GM10248 (cell line): ENCODE measurements at regions not wholly inside any gene's neighbourhood (a gene's known extent, or its start where the extent isn't known, plus 50 kb on each side); places are given as distances from the start of the nearest gene placed in this dataset.

Source experiments
- CTCF ChIA-PET: fragments of 300-600 bp; sonication (Branson Sonifier 250); formaldehyde crosslinking; extraction: SDS; loops from one replicate; lab custom pipeline; 2021; ENCODE audit warnings: antibody characterized with exemption; lab: Yijun Ruan, JAX
- POLR2A ChIA-PET: fragments of 350-650 bp; sonication (Branson Sonifier 250); formaldehyde crosslinking; extraction: SDS; loops from one replicate; lab custom pipeline; 2020; ENCODE audit warnings: antibody characterized with exemption; lab: Yijun Ruan, JAX
- DNase-seq: peaks from one replicate; pipeline ENCODE4 v3.0.0; 2012; ENCODE audit errors: extremely low spot score
- TF ChIP-seq, protein P1 (sequence below): IDR thresholded peaks from 2 replicates; pipeline ENCODE4 v1.5.1; 2012; ENCODE audit warnings: mild to moderate bottlenecking, low read depth; ENCODE audit errors: extremely low read depth, missing control alignments, control extremely low read depth

DNA sequence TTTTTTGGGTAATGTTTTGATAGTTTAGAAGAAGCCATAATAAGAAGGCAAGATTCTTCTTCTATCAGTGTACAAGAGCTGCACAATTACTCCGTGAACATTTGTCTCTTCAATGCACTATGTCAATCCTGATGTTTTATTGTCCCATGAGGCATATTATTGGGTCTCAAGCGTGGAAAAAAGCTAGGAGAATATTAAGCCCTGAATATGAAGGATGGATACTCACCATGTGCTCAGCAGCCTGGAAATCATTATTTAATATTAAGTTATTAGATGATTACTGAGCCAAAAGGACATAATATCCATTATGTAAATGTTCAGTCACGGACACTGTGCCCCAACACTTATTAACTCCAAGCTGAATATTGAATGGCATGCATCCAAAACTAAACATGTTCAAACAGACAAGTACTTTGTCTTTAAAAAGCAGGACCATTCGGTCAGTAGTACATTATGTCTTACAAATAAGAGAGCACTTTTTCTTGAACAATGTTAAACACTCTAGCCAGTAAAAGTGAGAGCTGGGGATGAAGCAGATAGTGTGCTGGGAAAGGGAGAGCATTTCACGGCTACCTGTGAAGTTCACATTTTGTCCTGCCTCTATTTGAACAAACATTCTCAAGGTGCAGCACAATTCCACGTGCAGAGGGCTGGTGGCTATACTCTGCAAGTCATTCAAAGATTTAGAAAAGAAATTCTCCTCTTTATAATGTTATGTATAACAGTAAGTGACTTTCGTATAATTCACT lies 70.6 kb upstream of the CNR1 start:
- ChIA-PET CTCF (interaction anchor here (1.0 to 2.3 kb wide), 6 partner anchors 10 to 405 kb away, joined by 3 to 33 read pairs (median 6); no protein-coding TSS in a partner anchor), POLR2A (no interaction called here)
- DNase-seq: no peak
- TF ChIP-seq, protein P1, sequence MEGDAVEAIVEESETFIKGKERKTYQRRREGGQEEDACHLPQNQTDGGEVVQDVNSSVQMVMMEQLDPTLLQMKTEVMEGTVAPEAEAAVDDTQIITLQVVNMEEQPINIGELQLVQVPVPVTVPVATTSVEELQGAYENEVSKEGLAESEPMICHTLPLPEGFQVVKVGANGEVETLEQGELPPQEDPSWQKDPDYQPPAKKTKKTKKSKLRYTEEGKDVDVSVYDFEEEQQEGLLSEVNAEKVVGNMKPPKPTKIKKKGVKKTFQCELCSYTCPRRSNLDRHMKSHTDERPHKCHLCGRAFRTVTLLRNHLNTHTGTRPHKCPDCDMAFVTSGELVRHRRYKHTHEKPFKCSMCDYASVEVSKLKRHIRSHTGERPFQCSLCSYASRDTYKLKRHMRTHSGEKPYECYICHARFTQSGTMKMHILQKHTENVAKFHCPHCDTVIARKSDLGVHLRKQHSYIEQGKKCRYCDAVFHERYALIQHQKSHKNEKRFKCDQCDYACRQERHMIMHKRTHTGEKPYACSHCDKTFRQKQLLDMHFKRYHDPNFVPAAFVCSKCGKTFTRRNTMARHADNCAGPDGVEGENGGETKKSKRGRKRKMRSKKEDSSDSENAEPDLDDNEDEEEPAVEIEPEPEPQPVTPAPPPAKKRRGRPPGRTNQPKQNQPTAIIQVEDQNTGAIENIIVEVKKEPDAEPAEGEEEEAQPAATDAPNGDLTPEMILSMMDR: no peak

DNA sequence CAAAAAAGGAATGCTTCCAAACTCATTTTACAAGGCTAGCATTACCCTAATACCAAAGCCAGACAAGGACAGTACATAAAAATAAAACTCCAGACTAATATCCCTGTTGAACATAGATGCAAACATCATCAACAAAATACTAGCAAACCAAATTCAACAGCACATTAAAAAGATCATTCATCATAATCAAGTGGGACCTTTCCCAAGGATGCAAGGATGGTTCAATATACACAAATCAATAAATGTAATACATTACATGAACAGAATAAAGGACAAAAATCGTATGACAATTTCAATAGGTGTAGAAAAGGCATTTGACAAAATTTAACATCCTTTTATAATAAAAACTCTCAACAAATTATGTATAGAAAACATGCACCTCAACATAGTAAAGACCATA lies 66.6 kb upstream of the CNR1 start:
- POLR2A ChIA-PET: no interaction called here
- DNase-seq: no peak
- CTCF ChIA-PET: no interaction called here
- TF ChIP-seq, protein P1: no peak

DNA sequence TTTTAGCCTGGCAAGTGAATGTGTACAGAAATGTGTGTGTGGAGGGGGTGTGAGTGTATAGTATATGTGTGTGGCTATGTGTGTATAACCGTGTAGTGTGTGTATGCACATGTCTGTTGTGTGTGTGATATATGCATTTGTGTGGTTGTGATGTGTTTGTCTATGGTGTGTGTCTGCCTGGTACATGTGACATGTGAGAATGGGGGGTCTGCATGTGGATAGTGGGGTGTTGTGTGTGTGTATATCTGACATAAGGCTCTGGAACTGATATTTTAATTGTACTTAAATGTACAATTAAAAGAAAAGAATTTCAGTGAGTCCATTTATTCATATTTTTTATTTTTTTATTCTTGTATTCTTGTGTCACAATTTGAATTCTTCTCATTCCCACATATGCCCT lies 57.2 kb upstream of the CNR1 start:
- TF ChIP-seq, protein P1: no peak
- POLR2A ChIA-PET: no interaction called here

DNA sequence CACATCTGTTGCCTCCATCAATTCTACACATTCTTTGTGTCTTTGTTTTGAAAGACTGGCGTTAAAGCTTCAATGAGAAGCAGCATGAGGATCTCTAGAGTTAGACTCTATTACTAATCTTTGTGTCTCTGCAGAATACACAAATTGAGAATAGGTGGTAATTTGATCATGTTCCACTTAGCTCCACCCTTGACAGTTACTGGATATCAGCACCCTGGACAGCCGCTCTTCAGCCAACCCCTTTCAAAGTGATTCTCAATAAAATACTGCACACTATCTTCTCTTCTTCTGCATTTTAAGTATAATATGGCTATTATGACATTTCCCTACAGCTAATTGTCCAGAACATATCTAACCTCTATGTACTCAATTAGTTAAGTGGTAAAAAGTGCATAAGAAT lies 54.3 kb upstream of the CNR1 start:
- DNase-seq: peak; percentile 14
- ChIA-PET POLR2A (no interaction called here), CTCF (interaction anchor here (0.9 to 1.1 kb wide), 2 partner anchors 17 to 101 kb away, joined by 3 read pairs; no protein-coding TSS in a partner anchor)
- TF ChIP-seq, protein P1: no peak

More for the DNA sequence above, 57.2 kb upstream of the CNR1 start:
- CTCF ChIA-PET: interaction anchor here (0.8 to 1.4 kb wide), 2 partner anchors 13 to 36 kb away, joined by 3 read pairs; no protein-coding TSS in a partner anchor
- no peak for DNase-seq

DNA sequence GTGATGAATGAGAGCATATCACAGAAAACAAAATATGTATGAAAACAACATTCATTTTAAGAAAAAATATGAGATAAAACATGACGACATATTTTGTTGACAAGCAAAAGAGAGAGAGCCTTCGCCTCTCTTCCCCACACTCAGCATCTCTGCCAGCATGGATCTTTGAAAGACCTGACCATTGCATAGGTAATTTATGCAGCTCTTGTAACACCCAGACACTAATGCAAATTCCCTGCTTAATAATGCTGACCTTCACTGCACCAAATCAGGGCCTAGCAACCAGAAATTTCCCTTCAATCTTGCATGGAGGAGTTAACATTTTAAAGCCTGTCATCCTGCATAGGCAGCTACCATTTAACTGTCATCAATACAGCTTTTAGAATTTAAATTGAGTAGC lies 50.0 kb upstream of the CNR1 start:
- CTCF ChIA-PET: no interaction called here
- TF ChIP-seq, protein P1: no peak
- POLR2A ChIA-PET: no interaction called here
- DNase-seq: no peak
